K562 (cell line): ENCODE measurements at regions not wholly inside any gene's neighbourhood (a gene's known extent, or its start where the extent isn't known, plus 50 kb on each side); places are given as distances from the start of the nearest gene placed in this dataset.

ENCODE experiments used
- ATAC-seq: fragments of 200-7000 bp; cut with Tn5 transposase; 3 replicates; pipeline ENCODE4 v1.9.1; 2020; ENCODE audit warnings: moderate library complexity
- BruUV-seq: library from RNA; stranded (reverse); fragments of 400-500 nt; replicated peaks from 2 replicates; lab custom pipeline; 2021; lab: Mats Ljungman, UMichigan
- CTCF ChIA-PET: fragments of 300-600 bp; formaldehyde crosslinking; extraction: SDS; loops from one replicate; lab custom pipeline; 2021; ENCODE audit warnings: low intra/inter-chr PET ratio; lab: Yijun Ruan, JAX
- POLR2A ChIA-PET: fragments of 300-600, 350-650 bp; sonication (Branson Sonifier 250); formaldehyde crosslinking; extraction: SDS; loops from one replicate; lab custom pipeline; 2021; ENCODE audit warnings: antibody characterized with exemption, inconsistent platforms; lab: Yijun Ruan, JAX
- DNase-seq, 4 experiments: peaks; one replicate each; pipeline versions ENCODE4 v3.0.0 to v3.0.0-alpha.2; 2011 to 2018; ENCODE audit warnings: low spot score in 3 of 4, mixed read lengths in 3 of 4; ENCODE audit errors: extremely low read depth in 1 of 4
- FAIRE-seq: peaks from 2 replicates; lab custom pipeline; 2011; peaks lifted over from hg19 to GRCh38; lab: Jason Lieb, UNC
- H2AFZ ChIP-seq: 2 replicates; pipeline ENCODE4 v1.6.0; 2011; ENCODE audit warnings: low read depth, low read length, control low read depth, inconsistent platforms
- H3K27ac ChIP-seq: fragments of 200-600 bp; 3 replicates; pipeline ENCODE4 v1.8.0; 2011; ENCODE audit warnings: low read depth, mild to moderate bottlenecking, control low read depth, inconsistent platforms, low read length, moderate library complexity, mixed read lengths; ENCODE audit errors: extremely low read depth
- H3K27me3 ChIP-seq, 2 experiments: fragments of 300-600 bp in 1 of 2; 2 replicates in 1 of 2; 3 replicates in 1 of 2; pipeline versions ENCODE4 v1.6.0 to v1.8.0; 2011; ENCODE audit warnings: inconsistent platforms in 2 of 2, low read length in 2 of 2, mild to moderate bottlenecking in 1 of 2, mixed read lengths in 1 of 2, moderate library complexity in 1 of 2; ENCODE audit not compliant: control insufficient read depth in 2 of 2, insufficient read depth in 2 of 2
- H3K36me3 ChIP-seq: fragments of 300-600 bp; 3 replicates; pipeline ENCODE4 v1.8.0; 2011; ENCODE audit warnings: mild to moderate bottlenecking, low read length, inconsistent platforms; ENCODE audit not compliant: control insufficient read depth, insufficient read depth
- H3K4me1 ChIP-seq, 2 experiments: fragments of 200-600 bp in 1 of 2; replicated peaks in 1 of 2; 2 replicates in 1 of 2; 3 replicates in 1 of 2; pipeline versions ENCODE4 v1.5.1 to v1.8.0; 2011; ENCODE audit warnings: inconsistent platforms in 2 of 2, low read length in 2 of 2, mild to moderate bottlenecking in 1 of 2, mixed read lengths in 1 of 2, moderate library complexity in 1 of 2; ENCODE audit not compliant: control insufficient read depth in 2 of 2, insufficient read depth in 2 of 2
- H3K4me2 ChIP-seq: 2 replicates; pipeline ENCODE4 v1.6.1; 2011; ENCODE audit warnings: low read length, control low read depth, inconsistent platforms, mixed read lengths; ENCODE audit not compliant: insufficient read depth
- H3K4me3 ChIP-seq: fragments of 200-600 bp; sonication (generic), shearing (Covaris generic); 2 replicates; pipeline ENCODE4 v1.5.1; 2016; ENCODE audit warnings: control low read depth, inconsistent platforms
- H3K79me2 ChIP-seq: fragments of 200-600 bp; 3 replicates; pipeline ENCODE4 v1.8.0; 2011; ENCODE audit warnings: low read length, inconsistent platforms; ENCODE audit not compliant: control insufficient read depth, insufficient read depth
- H3K9ac ChIP-seq, 2 experiments: 2 replicates each; pipeline versions ENCODE4 v1.6.0 to v1.6.1; 2011; ENCODE audit warnings: low read depth in 2 of 2, low read length in 2 of 2, control low read depth in 1 of 2, inconsistent platforms in 1 of 2, mild to moderate bottlenecking in 1 of 2, mixed read lengths in 1 of 2; ENCODE audit not compliant: insufficient read depth in 1 of 2
- H3K9me1 ChIP-seq: one replicate; pipeline ENCODE4 v1.6.0; 2011; ENCODE audit warnings: inconsistent platforms, mild to moderate bottlenecking, low read length, moderate library complexity; ENCODE audit not compliant: control insufficient read depth, insufficient read depth
- H3K9me3 ChIP-seq: replicated peaks from 2 replicates; pipeline ENCODE4 v1.5.1; 2011; ENCODE audit warnings: low read depth, low read length, inconsistent platforms; ENCODE audit not compliant: control insufficient read depth, insufficient read depth
- H4K20me1 ChIP-seq: replicated peaks from 2 replicates; pipeline ENCODE4 v1.6.1; 2011; ENCODE audit warnings: low read length, inconsistent platforms, mixed read lengths; ENCODE audit not compliant: control insufficient read depth, insufficient read depth
- FOXK1 ChIP-seq: sonication (generic); formaldehyde crosslinking; IDR thresholded peaks from 2 replicates; pipeline ENCODE4 v1.8.0; 2022; ENCODE audit warnings: missing genetic modification reagents, mild to moderate bottlenecking, borderline replicate concordance
- FOXM1 ChIP-seq, 2 experiments: fragments of 450-650 bp in 1 of 2; sonication (generic) in 1 of 2; formaldehyde crosslinking in 1 of 2; IDR thresholded peaks; 2 replicates each; pipeline versions ENCODE4 v1.6.1 to v1.9.0; 2017 to 2022; ENCODE audit warnings: low read depth in 2 of 2, mild to moderate bottlenecking in 2 of 2, missing genetic modification reagents in 1 of 2, moderate library complexity in 1 of 2
- GATA2 ChIP-seq: sonication (generic); formaldehyde crosslinking; IDR thresholded peaks from 2 replicates; pipeline ENCODE4 v1.4.0; 2020; ENCODE audit warnings: mild to moderate bottlenecking, missing genetic modification reagents
- ZKSCAN1 ChIP-seq: fragments of 150-350 bp; IDR thresholded peaks from 2 replicates; pipeline ENCODE4 v1.6.1; 2016; ENCODE audit warnings: low read depth, low read length
- ZNF140 ChIP-seq: fragments of 250-450 bp; sonication (Bioruptor Pico); IDR thresholded peaks from 2 replicates; pipeline ENCODE4 v1.8.0; 2021; ENCODE audit warnings: moderate library complexity, mild to moderate bottlenecking, inconsistent platforms
- ZNF695 ChIP-seq: fragments of 450-650 bp; formaldehyde crosslinking; IDR thresholded peaks from 2 replicates; pipeline ENCODE4 v1.4.0; 2020; ENCODE audit warnings: mild to moderate bottlenecking, moderate library complexity
- WGBS: fragments of 100-300 bp; shearing (Covaris generic); methylation state at CpG from one replicate; pipeline ENCODE4 v1.1.6; 2016; ENCODE audit warnings: low coverage, mixed read lengths; ENCODE audit not compliant: insufficient coverage; ENCODE audit errors: missing lambda C conversion rate; 5-methylcytosine and 5-hydroxymethylcytosine counted together
- in situ Hi-C: fragments of 300-500 bp; cut with MboI; formaldehyde crosslinking; loops from 4 replicates; pipeline ENCODE4 v1.15.0; 2018; ENCODE audit warnings: inconsistent platforms, mixed read lengths
- intact Hi-C: fragments of 100-400 bp; cut with micrococcal nuclease; formaldehyde crosslinking; loops from 2 replicates; pipeline ENCODE4 v1.14.2; 2022
- TF ChIP-seq, protein P1 (sequence below), 2 experiments: fragments of 450-650 bp; formaldehyde crosslinking in 1 of 2; IDR thresholded peaks; 2 replicates each; pipeline versions ENCODE4 v1.4.0 to v1.6.1; 2014 to 2020; ENCODE audit warnings: mild to moderate bottlenecking in 2 of 2, borderline replicate concordance in 1 of 2, low read depth in 1 of 2
- TF ChIP-seq, protein P2 (sequence below): fragments of 250-450 bp; sonication (Bioruptor Pico); IDR thresholded peaks from 2 replicates; pipeline ENCODE4 v1.5.0; 2020; ENCODE audit warnings: mild to moderate bottlenecking, borderline replicate concordance
- TF ChIP-seq, protein P3 (sequence below): sonication (generic); formaldehyde crosslinking; IDR thresholded peaks from 2 replicates; pipeline ENCODE4 v1.5.0; 2020; ENCODE audit warnings: missing genetic modification reagents

DNA sequence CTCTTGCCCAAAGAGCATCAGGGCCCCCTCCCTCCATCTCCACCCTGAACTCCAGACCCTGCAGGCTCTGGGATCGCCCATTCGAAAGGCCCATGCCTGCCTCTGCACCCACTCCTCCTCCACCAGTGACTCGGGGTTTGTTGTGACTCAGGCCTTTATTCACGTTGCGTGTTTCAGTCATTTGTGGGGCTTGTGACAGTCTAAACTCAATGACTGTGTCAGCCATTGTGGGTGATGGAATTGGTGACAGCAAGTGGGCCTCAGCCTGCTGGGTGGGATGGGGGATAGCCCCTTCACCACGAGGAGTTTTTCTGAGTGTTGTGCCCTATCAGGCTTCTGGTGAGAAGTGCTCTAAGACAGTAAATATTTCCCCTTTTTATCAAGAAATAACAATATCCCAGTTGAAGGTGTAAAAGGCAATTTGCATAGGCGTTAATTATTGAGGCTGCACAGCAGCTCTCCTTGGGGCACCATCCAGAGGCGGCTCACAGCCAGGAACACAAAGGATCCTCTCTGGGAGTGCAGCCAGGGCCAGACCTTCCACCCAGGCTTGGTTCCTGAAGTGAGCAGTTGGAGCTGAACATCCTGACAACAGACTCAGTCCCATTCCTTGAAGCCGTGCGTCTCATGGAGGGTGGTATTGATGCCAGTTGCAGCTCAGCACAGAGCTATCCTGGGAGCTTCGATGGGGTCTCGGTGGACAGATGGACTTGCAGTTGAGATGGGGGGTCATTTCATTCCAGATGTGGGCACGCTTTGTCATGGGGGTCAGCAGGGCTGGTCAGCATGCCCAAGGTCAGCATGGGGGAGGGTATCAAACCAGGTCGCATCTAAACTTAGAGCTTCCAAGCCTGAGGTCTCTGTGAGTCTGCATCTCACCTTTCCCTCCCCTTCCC lies 135.6 kb upstream of the CACNA1E start:
- POLR2A ChIA-PET: no interaction called here
- Histone ChIP-seq H3K4me3 (no peak overlapping the region), H3K9me3 (no peaks in the 10 kb centered on the region), H3K36me3 (no peaks in the 10 kb centered on the region), H3K4me2 (no peak overlapping the region), H3K27me3 (peaks cover 0 to 41% of the 10 kb centered on the region in 2 experiments; a peak in 3 of 5 replicates), H3K4me1 (no peaks in the 10 kb centered on the region), H3K27ac (no peak overlapping the region), H3K79me2 (no peaks in the 10 kb centered on the region), H3K9ac (no peak overlapping the region), H2AFZ (no peak overlapping the region), H3K9me1 (no peaks in the 10 kb centered on the region), H4K20me1 (no peaks in the 10 kb centered on the region)
- CTCF ChIA-PET: no interaction called here
- intact Hi-C loops (no loop called here), in situ Hi-C loops (no loop called here)
- WGBS: under 1% methylated on average over 14 of the region's 14 CpGs
- BruUV-seq: no TSS peak
- DNase-seq (no peak), FAIRE-seq (no peak), ATAC-seq (no peak)
- no peak for TF ChIP-seq ZNF695 (CRISPR knock-in tag)
- TF ChIP-seq FOXM1 (IDR thresholded peaks at IDR 0.05; ENCODE audit: low read depth): no peak
- no peak for TF ChIP-seq FOXM1 (CRISPR knock-in tag; IDR thresholded peaks at IDR 0.05; ENCODE audit: low read depth)
- TF ChIP-seq, protein P1, sequence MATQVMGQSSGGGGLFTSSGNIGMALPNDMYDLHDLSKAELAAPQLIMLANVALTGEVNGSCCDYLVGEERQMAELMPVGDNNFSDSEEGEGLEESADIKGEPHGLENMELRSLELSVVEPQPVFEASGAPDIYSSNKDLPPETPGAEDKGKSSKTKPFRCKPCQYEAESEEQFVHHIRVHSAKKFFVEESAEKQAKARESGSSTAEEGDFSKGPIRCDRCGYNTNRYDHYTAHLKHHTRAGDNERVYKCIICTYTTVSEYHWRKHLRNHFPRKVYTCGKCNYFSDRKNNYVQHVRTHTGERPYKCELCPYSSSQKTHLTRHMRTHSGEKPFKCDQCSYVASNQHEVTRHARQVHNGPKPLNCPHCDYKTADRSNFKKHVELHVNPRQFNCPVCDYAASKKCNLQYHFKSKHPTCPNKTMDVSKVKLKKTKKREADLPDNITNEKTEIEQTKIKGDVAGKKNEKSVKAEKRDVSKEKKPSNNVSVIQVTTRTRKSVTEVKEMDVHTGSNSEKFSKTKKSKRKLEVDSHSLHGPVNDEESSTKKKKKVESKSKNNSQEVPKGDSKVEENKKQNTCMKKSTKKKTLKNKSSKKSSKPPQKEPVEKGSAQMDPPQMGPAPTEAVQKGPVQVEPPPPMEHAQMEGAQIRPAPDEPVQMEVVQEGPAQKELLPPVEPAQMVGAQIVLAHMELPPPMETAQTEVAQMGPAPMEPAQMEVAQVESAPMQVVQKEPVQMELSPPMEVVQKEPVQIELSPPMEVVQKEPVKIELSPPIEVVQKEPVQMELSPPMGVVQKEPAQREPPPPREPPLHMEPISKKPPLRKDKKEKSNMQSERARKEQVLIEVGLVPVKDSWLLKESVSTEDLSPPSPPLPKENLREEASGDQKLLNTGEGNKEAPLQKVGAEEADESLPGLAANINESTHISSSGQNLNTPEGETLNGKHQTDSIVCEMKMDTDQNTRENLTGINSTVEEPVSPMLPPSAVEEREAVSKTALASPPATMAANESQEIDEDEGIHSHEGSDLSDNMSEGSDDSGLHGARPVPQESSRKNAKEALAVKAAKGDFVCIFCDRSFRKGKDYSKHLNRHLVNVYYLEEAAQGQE (IDR thresholded peaks at IDR 0.05; ENCODE audit: borderline replicate concordance): no peak
- TF ChIP-seq, protein P1 (CRISPR knock-in tag; IDR thresholded peaks at IDR 0.05; ENCODE audit: low read depth): no peak
- TF ChIP-seq, protein P2, sequence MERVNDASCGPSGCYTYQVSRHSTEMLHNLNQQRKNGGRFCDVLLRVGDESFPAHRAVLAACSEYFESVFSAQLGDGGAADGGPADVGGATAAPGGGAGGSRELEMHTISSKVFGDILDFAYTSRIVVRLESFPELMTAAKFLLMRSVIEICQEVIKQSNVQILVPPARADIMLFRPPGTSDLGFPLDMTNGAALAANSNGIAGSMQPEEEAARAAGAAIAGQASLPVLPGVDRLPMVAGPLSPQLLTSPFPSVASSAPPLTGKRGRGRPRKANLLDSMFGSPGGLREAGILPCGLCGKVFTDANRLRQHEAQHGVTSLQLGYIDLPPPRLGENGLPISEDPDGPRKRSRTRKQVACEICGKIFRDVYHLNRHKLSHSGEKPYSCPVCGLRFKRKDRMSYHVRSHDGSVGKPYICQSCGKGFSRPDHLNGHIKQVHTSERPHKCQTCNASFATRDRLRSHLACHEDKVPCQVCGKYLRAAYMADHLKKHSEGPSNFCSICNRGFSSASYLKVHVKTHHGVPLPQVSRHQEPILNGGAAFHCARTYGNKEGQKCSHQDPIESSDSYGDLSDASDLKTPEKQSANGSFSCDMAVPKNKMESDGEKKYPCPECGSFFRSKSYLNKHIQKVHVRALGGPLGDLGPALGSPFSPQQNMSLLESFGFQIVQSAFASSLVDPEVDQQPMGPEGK: no peak
- no peak for TF ChIP-seq ZNF140 (CRISPR knock-in tag)
- no peak for TF ChIP-seq GATA2 (CRISPR knock-in tag)
- TF ChIP-seq, protein P3, sequence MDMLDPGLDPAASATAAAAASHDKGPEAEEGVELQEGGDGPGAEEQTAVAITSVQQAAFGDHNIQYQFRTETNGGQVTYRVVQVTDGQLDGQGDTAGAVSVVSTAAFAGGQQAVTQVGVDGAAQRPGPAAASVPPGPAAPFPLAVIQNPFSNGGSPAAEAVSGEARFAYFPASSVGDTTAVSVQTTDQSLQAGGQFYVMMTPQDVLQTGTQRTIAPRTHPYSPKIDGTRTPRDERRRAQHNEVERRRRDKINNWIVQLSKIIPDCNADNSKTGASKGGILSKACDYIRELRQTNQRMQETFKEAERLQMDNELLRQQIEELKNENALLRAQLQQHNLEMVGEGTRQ: no peak
- no peak for TF ChIP-seq FOXK1 (CRISPR knock-in tag)
- no peak for TF ChIP-seq ZKSCAN1
